Activated T-cell treated with anti-CD3 and anti-CD28 coated beads, Interleukin-2, amount 50 U/mL, for 72 hours (primary cell): ENCODE measurements at regions not wholly inside any gene's neighbourhood (a gene's known extent, or its start where the extent isn't known, plus 50 kb on each side); places are given as distances from the start of the nearest gene placed in this dataset.

Source experiments
- ATAC-seq, 2 donors: fragments of 150-1000 bp; cut with Tn5 transposase; replicated peaks in 1 of 2; 2 replicates each; pipeline ENCODE4 v1.10.0; 2021; ENCODE audit warnings: moderate library complexity in 2 of 2, mild to moderate bottlenecking in 1 of 2
- DNase-seq, 2 donors: peaks; one replicate each; pipeline ENCODE4 v3.0.0; 2021 to 2022; ENCODE audit warnings: mixed read lengths in 1 of 2
- H3K27ac Mint-ChIP-seq: one replicate; pipeline ENCODE4 v1.8.0; 2022; ENCODE audit warnings: mild to moderate bottlenecking, moderate library complexity, mixed read lengths
- H3K27me3 Mint-ChIP-seq: one replicate; pipeline ENCODE4 v1.8.0; 2022; ENCODE audit warnings: low read depth, mixed read lengths
- H3K36me3 Mint-ChIP-seq, 2 donors: one replicate each; pipeline ENCODE4 v1.8.0; 2022; ENCODE audit warnings: mixed read lengths in 2 of 2, mild to moderate bottlenecking in 1 of 2; ENCODE audit not compliant: insufficient read depth in 2 of 2
- H3K4me1 Mint-ChIP-seq: one replicate; pipeline ENCODE4 v1.8.0; 2022; ENCODE audit warnings: low read depth, mixed read lengths
- H3K4me3 Mint-ChIP-seq, 2 donors: one replicate each; pipeline ENCODE4 v1.8.0; 2022; ENCODE audit warnings: mild to moderate bottlenecking in 2 of 2, mixed read lengths in 2 of 2, moderate library complexity in 2 of 2
- H3K9me3 Mint-ChIP-seq, 2 donors: one replicate each; pipeline ENCODE4 v1.8.0; 2022; ENCODE audit warnings: mixed read lengths in 2 of 2

- peaks cover 11% of the 10 kb centered on the region for H3K4me1 Mint-ChIP-seq
- ATAC-seq, result no peak
These were observed 195.6 kb downstream of the RGS9 start for GRCh38 chr17:65332779-65333178.

GRCh38 chr17:65332375-65332774 is 195.2 kb downstream of the RGS9 start:
- ATAC-seq (no peak), DNase-seq (no peak)
- no peak overlapping the region for H3K27ac Mint-ChIP-seq

More at GRCh38 chr17:65332779-65333178, 195.6 kb downstream of the RGS9 start:
- Mint-ChIP-seq H3K9me3 (peaks cover 0 to 4% of the 10 kb centered on the region in 2 donors), H3K27me3 (peaks cover 15% of the 10 kb centered on the region), H3K27ac (no peak overlapping the region), H3K36me3 (peaks cover 0 to 2% of the 10 kb centered on the region in 2 donors), H3K4me3 (no peak overlapping the region)
- no peak for DNase-seq

GRCh38 chr17:65328567-65328966 is 191.4 kb downstream of the RGS9 start:
- Mint-ChIP-seq H3K4me1 (peaks cover 5% of the 10 kb centered on the region), H3K4me3 (no peak overlapping the region), H3K9me3 (peaks cover 0 to 1% of the 10 kb centered on the region in 2 donors), H3K36me3 (no peaks in the 10 kb centered on the region), H3K27ac (no peak overlapping the region), H3K27me3 (peaks cover 19% of the 10 kb centered on the region)
- ATAC-seq (no peak), DNase-seq (no peak)

More at GRCh38 chr17:65332375-65332774, 195.2 kb downstream of the RGS9 start:
- Mint-ChIP-seq H3K27me3 (peaks cover 15% of the 10 kb centered on the region), H3K4me1 (peaks cover 11% of the 10 kb centered on the region), H3K4me3 (no peak overlapping the region), H3K9me3 (peaks cover 0 to under 1% of the 10 kb centered on the region in 2 donors), H3K36me3 (peaks cover 0 to under 1% of the 10 kb centered on the region in 2 donors)

- H3K27ac Mint-ChIP-seq, result no peak overlapping the region
- no peak for DNase-seq
These were observed 187.6 kb downstream of the RGS9 start for GRCh38 chr17:65324611-65325342.

GRCh38 chr17:65323049-65323448 is 185.9 kb downstream of the RGS9 start:
- H3K4me1 Mint-ChIP-seq, result no peaks in the 10 kb centered on the region

More at GRCh38 chr17:65324611-65325342, 187.6 kb downstream of the RGS9 start:
- Mint-ChIP-seq H3K4me1 (no peaks in the 10 kb centered on the region), H3K36me3 (no peaks in the 10 kb centered on the region), H3K9me3 (peaks cover 0 to 1% of the 10 kb centered on the region in 2 donors), H3K4me3 (no peak overlapping the region), H3K27me3 (peaks cover 12% of the 10 kb centered on the region)
- no peak for ATAC-seq

DNA sequence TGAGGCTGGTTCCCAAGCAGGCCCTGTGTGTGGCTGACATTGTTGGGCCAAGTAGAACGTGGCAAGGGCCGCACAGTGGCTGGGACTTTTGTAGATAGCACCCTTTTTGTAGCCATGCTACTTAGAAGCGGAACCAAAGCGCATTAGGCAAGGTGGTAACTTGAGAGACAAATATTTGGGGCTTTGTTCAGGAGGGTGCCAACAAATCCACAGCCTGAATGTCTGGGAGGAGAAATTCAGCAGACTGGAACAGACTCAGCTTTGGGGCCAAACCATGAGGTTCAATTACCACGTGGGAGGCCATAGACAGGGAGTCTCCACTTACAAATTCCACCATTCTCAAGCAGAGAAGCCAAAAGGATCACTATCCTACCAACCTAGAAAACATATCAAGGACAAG is 183.7 kb downstream of the RGS9 start:
- H3K4me1 Mint-ChIP-seq, result peaks cover 7% of the 10 kb centered on the region
- ATAC-seq (no peak), DNase-seq (no peak)
- H3K36me3 Mint-ChIP-seq, result no peaks in the 10 kb centered on the region
- no peak overlapping the region for H3K4me3 Mint-ChIP-seq
- peaks cover 30% of the 10 kb centered on the region for H3K27me3 Mint-ChIP-seq
- no peaks in the 10 kb centered on the region for H3K9me3 Mint-ChIP-seq
- no peak overlapping the region for H3K27ac Mint-ChIP-seq

More at GRCh38 chr17:65323049-65323448, 185.9 kb downstream of the RGS9 start:
- DNase-seq (no peak), ATAC-seq (no peak)
- Mint-ChIP-seq H3K36me3 (no peaks in the 10 kb centered on the region), H3K4me3 (no peak overlapping the region), H3K9me3 (peaks cover 0 to 1% of the 10 kb centered on the region in 2 donors), H3K27ac (no peak overlapping the region), H3K27me3 (peaks cover 12% of the 10 kb centered on the region)

GRCh38 chr17:65314212-65314611 is 177.0 kb downstream of the RGS9 start:
- ATAC-seq (no peak), DNase-seq (no peak)
- Mint-ChIP-seq H3K9me3 (no peaks in the 10 kb centered on the region), H3K4me1 (peaks cover 15% of the 10 kb centered on the region), H3K4me3 (no peak overlapping the region), H3K36me3 (no peaks in the 10 kb centered on the region), H3K27ac (no peak overlapping the region), H3K27me3 (peaks cover 59% of the 10 kb centered on the region)

DNA sequence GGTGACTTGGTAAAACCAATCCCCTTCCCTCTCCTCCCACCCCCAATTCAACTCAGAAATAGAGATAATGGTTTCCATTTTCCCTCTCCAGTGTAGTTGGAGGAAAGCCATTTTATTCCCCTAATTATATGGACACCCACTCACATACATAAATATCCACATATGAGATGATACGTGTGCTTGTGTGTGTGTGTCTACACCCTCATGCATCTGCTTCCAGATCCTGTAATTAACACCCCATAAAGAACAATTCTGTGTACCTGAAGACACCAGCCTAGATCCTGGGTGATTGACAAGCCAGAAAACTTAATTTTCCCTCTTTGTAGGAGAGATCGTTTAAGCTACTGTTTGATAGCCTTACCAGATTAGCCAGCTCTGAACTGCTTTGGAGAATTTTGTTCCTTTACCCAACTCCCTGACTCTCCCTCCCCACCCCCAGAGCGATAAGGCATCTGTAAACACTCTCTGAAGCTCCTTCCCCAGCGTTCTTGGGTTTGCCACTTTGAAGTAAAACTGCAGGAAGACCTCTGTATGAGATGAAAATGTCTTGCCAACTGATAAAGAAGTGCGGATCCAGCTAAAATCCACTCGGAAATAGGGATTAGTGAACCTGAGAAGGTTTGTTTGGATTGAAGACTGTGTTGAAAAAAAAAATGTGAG is 175.7 kb downstream of the RGS9 start:
- no peak overlapping the region for H3K4me3 Mint-ChIP-seq
- peaks cover 59% of the 10 kb centered on the region for H3K27me3 Mint-ChIP-seq
- peaks cover 15% of the 10 kb centered on the region for H3K4me1 Mint-ChIP-seq
- no peak for DNase-seq
- no peak overlapping the region for H3K27ac Mint-ChIP-seq
- H3K9me3 Mint-ChIP-seq, result no peaks in the 10 kb centered on the region
- ATAC-seq, result no peak
- H3K36me3 Mint-ChIP-seq, result no peaks in the 10 kb centered on the region

DNA sequence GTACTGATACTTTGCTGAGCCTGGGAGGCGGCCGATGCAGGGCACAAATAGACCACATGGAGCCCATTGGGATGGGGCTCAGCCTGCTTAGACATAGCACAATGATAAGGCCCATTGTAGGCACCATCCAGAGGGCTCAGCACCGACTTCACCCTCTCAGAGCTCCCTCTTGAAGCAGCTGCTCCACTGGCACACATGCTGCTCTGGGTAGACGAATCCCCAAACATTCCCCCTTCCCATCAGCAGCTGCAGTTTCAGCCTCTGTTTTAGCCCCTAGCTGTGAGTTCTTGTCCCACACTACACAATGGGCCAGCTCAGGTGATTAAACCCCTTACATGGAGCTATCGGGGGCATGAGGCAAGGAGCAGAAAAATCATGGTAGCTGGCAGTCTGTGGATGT is 174.1 kb downstream of the RGS9 start:
- H3K9me3 Mint-ChIP-seq, result no peaks in the 10 kb centered on the region
- ATAC-seq (no peak), DNase-seq (no peak)
- H3K27me3 Mint-ChIP-seq, result peaks cover 54% of the 10 kb centered on the region
- H3K4me3 Mint-ChIP-seq, result no peak overlapping the region
- H3K4me1 Mint-ChIP-seq, result peaks cover 8% of the 10 kb centered on the region
- H3K27ac Mint-ChIP-seq, result no peak overlapping the region
- no peaks in the 10 kb centered on the region for H3K36me3 Mint-ChIP-seq

DNA sequence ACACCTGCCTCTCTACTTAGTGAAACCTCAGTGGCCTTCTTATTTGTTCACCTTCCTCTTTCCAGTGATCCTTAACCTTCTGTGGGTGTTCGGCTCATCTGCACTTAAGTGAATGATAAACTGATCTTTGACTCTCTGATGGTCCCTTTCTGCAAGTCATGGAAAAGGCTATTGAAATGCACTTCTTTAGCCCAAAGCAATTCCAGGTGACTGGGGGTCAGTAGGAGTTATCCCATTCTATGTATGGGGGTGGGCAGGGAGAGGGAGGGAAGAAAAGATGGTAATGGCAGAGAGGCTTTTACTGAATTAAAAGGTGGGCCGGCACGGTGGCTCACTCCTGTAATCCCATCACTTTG is 170.8 kb downstream of the RGS9 start:
- DNase-seq (no peak), ATAC-seq (no peak)
- no peaks in the 10 kb centered on the region for H3K9me3 Mint-ChIP-seq
- no peaks in the 10 kb centered on the region for H3K36me3 Mint-ChIP-seq
- no peak overlapping the region for H3K4me3 Mint-ChIP-seq
- H3K27me3 Mint-ChIP-seq, result peaks cover 39% of the 10 kb centered on the region
- no peaks in the 10 kb centered on the region for H3K4me1 Mint-ChIP-seq
- no peak overlapping the region for H3K27ac Mint-ChIP-seq

DNA sequence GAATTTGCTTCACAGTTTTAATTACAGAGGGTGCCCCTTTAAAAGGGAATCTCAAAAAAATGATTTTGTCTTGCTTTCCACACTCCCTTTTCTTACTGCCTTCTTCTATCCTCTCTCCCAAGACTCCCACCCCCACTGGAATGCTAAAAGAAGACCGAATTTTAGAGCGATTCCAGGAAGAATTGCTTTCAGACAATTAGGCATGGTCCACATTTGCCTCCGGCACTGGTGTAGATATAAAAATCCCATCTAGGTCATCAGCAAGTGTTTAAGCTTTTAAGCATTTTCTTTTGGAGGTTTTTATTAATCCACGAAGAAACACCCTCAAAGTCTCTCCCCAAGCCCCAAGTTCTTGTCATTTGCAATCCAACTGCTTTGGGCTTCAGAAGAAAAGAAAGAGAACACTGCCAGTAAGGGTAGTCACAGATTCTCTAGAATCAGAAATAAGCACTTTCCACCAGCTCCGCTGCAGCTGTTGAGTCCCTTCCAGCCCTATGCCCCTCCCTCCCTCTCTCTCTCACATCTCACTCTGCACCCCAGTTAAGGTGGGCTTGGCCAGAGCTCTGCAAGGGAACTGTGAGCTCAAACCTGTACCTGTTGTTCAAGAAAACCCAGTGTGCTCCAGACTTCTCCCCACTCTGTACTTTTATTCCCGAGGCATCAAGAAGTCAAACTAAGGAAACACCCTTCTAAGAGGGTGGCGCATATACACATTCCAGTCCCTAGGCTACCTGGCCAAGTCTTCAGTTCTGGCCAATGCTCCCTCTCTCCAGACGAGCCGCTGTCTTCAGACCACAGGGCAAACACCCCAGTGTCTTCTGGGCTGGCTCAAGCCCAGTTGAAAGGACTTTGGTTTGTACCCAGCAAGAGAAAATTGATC is 170.2 kb downstream of the RGS9 start:
- no peaks in the 10 kb centered on the region for H3K4me1 Mint-ChIP-seq
- ATAC-seq (no peak), DNase-seq (no peak)
- H3K36me3 Mint-ChIP-seq, result no peaks in the 10 kb centered on the region
- no peak overlapping the region for H3K27ac Mint-ChIP-seq
- H3K27me3 Mint-ChIP-seq, result peaks cover 39% of the 10 kb centered on the region
- no peak overlapping the region for H3K4me3 Mint-ChIP-seq
- no peaks in the 10 kb centered on the region for H3K9me3 Mint-ChIP-seq

DNA sequence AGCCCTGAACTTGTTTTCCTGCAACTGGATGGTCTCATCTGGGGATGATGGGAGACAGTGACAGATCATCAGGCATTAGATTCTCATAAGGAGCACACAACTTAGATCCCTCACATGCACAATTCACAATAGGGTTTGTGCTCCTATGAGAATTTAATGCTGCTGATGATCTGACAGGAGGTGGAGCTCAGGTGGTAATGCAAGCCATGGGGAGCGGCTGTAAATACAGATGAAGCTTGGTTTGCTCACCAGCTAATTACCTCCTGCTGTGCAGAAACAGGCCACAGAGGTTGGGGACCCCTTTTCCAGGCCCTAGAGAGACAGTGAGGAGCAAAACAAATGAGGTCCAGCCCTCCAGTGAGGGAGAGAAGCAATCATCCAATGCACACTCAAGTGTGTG is 168.6 kb downstream of the RGS9 start:
- Mint-ChIP-seq H3K36me3 (no peaks in the 10 kb centered on the region), H3K4me3 (no peak overlapping the region)

DNA sequence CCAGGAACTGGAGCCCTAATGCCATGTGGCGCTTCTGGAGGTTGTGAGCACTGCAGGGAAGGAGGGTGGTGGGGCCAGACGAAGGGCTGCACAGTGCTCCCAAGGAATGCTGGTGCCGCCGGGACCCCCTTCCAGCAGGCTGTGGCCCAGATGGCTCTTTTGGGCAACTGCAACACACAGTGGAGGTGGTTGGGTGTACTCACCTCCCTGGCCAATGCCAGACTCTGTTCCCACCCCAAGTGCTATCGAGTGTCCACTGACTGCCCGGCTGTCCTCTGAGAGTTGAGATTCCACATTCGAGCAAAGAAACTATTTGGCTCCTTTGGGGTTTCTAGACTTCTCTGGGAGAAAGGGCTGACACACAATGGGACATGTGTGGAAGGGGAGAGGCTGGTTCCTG is 167.9 kb downstream of the RGS9 start:
- no peak overlapping the region for H3K27ac Mint-ChIP-seq
- ATAC-seq, result no peak
- DNase-seq, result no peak
- no peak overlapping the region for H3K4me3 Mint-ChIP-seq
- H3K4me1 Mint-ChIP-seq, result no peaks in the 10 kb centered on the region
- peaks cover 32% of the 10 kb centered on the region for H3K27me3 Mint-ChIP-seq
- no peaks in the 10 kb centered on the region for H3K36me3 Mint-ChIP-seq
- H3K9me3 Mint-ChIP-seq, result no peaks in the 10 kb centered on the region

More for the DNA sequence above, 168.6 kb downstream of the RGS9 start:
- Mint-ChIP-seq H3K27me3 (peaks cover 36% of the 10 kb centered on the region), H3K4me1 (no peaks in the 10 kb centered on the region), H3K9me3 (no peaks in the 10 kb centered on the region), H3K27ac (no peak overlapping the region)
- no peak for DNase-seq
- no peak for ATAC-seq
